Peyer's patch (tissue), 4 donors: ENCODE measurements at regions not wholly inside any gene's neighbourhood (a gene's known extent, or its start where the extent isn't known, plus 50 kb on each side); places are given as distances from the start of the nearest gene placed in this dataset.

Experiments
- CTCF ChIP-seq, 6 experiments: fragments of 450-650 bp in 4 of 6; fragments of 200-600 bp in 2 of 6; sonication (generic) in 1 of 6; IDR thresholded peaks; one replicate each; pipeline ENCODE4 v1.5.1; 2017 to 2019; ENCODE audit warnings: antibody characterized with exemption in 6 of 6, mild to moderate bottlenecking in 3 of 6, moderate library complexity in 1 of 6
- POLR2A ChIP-seq, 2 donors: fragments of 450-650 bp; IDR thresholded peaks; one replicate each; pipeline ENCODE4 v1.5.1; 2017; ENCODE audit warnings: antibody characterized with exemption in 2 of 2, mild to moderate bottlenecking in 2 of 2, moderate library complexity in 2 of 2

- TF ChIP-seq CTCF (IDR thresholded peaks at IDR 0.05) (no peak), POLR2A (IDR thresholded peaks at IDR 0.05) (no peak)
Observed at GRCh38 chr2:105569606-105570005, 170.8 kb upstream of the FHL2 start.
